IPS DF 4.7 (cell line): ENCODE measurements at regions not wholly inside any gene's neighbourhood (a gene's known extent, or its start where the extent isn't known, plus 50 kb on each side); places are given as distances from the start of the nearest gene placed in this dataset.
"Not testable (repeated sequence)": the region's sequence is repeated elsewhere in the genome, so short reads cannot be mapped to it uniquely, and the experiment has no call there.

Experiments used
- DNase-seq: peaks from one replicate; pipeline ENCODE4 v3.0.0-alpha.2; 2013; ENCODE audit warnings: low spot score; ENCODE audit errors: extremely low read depth

DNA sequence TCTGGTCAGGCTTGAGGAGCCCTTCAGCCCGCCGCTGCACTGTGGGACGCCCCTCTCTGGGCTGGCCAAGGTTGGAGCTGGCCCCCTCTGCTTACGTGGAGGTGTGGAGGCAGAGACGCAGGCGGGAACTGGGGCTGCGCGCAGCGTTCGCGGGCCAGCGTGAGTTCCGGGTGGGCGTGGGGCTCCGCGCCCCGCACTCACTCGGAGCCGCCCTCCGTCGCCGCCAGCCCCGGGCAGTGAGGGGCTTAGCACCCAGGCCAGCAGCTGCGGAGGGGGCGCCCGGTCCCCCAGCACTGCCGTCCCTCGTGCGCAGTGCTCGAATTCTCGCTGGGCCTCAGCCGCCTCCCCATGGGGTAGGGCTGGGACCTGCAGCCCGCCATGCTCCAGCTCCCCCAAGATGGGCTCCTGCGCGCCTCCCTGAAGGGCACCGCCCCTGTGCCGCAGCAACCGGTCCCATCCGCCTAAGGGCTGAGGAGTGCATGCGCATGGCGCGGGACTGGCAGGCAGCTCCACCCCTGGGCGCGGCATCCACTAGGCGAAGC lies 695.9 kb downstream of the EPHA7 start:
- DNase-seq: no peak

GRCh38 chr6:92719773-92720172 lies 699.6 kb downstream of the EPHA7 start:
- no peak for DNase-seq

- no peak for DNase-seq
Observed at GRCh38 chr6:92716638-92717037, 702.7 kb downstream of the EPHA7 start.

DNA sequence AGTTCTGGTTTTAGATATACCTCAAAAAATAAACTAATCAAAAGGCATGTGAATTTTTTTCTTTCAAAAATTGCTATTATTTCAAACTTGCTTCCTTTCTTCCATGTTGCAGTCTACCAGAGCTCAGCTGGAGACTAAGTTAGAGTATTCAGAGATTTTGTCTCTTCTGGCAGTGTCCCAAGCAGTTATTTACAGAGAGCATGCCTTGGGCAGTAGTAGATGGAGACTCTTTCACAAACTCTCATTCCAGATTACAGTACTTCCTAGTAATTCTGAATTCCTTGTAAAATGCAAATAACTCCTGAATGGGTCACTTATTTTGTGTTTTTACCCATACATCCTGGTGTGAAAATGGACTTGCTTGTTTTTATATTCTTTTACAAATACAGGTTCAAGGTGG lies 703.4 kb downstream of the EPHA7 start:
- DNase-seq: no peak

- no peak for DNase-seq
Observed at GRCh38 chr6:92714346-92714745, 705.0 kb downstream of the EPHA7 start.

DNA sequence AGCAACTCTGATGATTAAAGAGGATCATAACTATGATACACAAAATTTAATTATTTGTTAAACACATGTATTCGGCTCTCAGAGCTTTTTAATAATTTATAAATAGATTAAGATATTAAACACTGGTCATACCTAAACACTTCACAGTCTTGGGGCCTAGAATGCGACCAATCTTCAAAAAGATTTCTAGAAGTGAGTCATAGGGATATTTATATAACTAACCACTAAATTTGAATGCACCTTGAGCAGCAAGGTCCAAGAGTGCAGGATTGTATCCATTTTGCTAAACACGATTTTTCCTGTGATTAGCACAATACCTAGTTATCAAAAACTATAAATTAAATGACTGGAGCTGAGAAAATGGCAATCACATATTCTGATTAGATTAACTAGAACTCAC lies 709.3 kb downstream of the EPHA7 start:
- no peak for DNase-seq

GRCh38 chr6:92708945-92709344 lies 710.4 kb downstream of the EPHA7 start:
- DNase-seq: no peak

DNA sequence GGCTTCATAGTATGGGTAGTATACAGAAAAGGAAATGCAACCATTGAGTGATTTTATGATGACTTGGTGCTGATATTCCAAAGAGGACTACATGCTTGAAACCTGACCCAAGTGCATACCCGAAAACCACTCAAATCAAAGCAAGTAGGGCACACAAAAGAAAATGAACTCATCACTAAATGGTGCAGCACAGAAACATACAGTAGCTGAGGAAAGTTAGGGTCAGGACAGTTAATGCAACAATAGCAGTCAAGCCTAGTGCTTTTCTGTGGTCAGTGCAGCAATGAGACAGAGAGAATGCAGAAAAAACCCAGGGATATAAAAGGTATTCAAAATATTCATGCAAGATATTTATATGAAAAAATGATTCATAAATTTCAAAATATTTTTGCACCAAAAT lies 711.1 kb downstream of the EPHA7 start:
- no peak for DNase-seq

GRCh38 chr6:92706976-92707375 lies 712.4 kb downstream of the EPHA7 start:
- no peak for DNase-seq

GRCh38 chr6:92701425-92702096 lies 717.8 kb downstream of the EPHA7 start:
- DNase-seq: no peak

- no peak for DNase-seq
Observed at GRCh38 chr6:92700411-92700810, 718.9 kb downstream of the EPHA7 start.

- no peak for DNase-seq
Observed at GRCh38 chr6:92690997-92691599, 728.3 kb downstream of the EPHA7 start.

- DNase-seq: no peak
Observed at GRCh38 chr6:92688342-92688741, 731.0 kb downstream of the EPHA7 start.

GRCh38 chr6:92687278-92687677 lies 732.1 kb downstream of the EPHA7 start:
- no peak for DNase-seq

DNA sequence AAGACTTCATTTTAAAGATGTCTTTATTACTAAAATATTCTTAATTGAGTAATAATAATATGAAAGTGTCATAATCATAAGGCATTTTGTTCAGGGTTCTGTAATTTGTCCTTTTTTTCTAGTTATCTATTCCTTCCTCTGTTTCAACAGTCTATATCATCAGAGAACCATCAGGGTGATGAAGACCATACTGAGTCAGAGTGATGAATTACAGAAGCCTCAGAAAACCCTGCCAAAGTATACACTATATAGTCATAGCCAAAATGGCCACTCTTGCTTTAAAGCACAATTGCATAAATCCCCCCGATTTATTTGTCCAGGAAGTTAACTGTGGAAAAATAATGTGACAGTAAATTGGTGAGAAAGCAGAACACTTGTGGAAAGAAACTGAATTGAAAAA lies 735.0 kb downstream of the EPHA7 start:
- no peak for DNase-seq

GRCh38 chr6:92683748-92684147 lies 735.6 kb downstream of the EPHA7 start:
- no peak for DNase-seq

- no peak for DNase-seq
Observed at GRCh38 chr6:92682516-92683398, 736.6 kb downstream of the EPHA7 start.

GRCh38 chr6:92681401-92681800 lies 738.0 kb downstream of the EPHA7 start:
- no peak for DNase-seq

GRCh38 chr6:92671462-92671861 lies 747.9 kb downstream of the EPHA7 start:
- not testable (repeated sequence) for DNase-seq

DNA sequence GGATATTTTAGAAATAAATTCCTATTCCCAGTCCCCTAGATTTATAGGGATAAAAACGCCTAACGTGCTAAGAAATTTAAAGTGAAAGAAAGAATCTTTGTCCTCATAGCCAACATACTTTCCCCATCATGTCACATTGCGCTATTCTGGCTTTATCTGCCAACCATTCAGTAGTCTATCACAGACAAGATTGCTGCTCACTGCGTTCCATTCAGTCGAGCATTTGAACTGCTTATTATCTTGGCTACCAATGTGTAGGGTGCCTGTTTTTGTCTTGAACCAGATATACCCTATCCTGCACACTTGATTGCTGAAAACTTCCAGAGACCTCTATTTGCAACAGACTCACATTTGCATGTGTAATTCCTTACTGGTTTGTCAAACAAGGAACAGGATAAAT lies 751.5 kb downstream of the EPHA7 start:
- DNase-seq: no peak

- DNase-seq: no peak
Observed at GRCh38 chr6:92648364-92649086, 770.8 kb downstream of the EPHA7 start.
